ENCODE measurements at regions not wholly inside any gene's neighbourhood (a gene's known extent, or its start where the extent isn't known, plus 50 kb on each side); places are given as distances from the start of the nearest gene placed in this dataset.

- ATAC-seq = no peak
- H3K4me3 ChIP-seq = no peak overlapping the region
- H3K9me3 ChIP-seq = no peaks in the 10 kb centered on the region
- no peak for TF ChIP-seq POLR2AphosphoS5 (IDR thresholded peaks at IDR 0.05)
- no peak for TF ChIP-seq EP300 (IDR thresholded peaks at IDR 0.05)
- no peak for TF ChIP-seq CTCF (IDR thresholded peaks at IDR 0.05)
- no peak for TF ChIP-seq POLR2A (IDR thresholded peaks at IDR 0.05)
- no peak overlapping the region for H3K27ac ChIP-seq
- H3K4me1 ChIP-seq = no peaks in the 10 kb centered on the region
- 100% methylated on average over 1 of the region's 1 CpG for WGBS, 2 donors (ENCODE audit: low coverage in 1 of 2)
- H3K27me3 ChIP-seq = no peaks in the 10 kb centered on the region
- no peaks in the 10 kb centered on the region for H3K36me3 ChIP-seq
These were observed 271.8 kb upstream of the PLET1 start for GRCh38 chr11:112532506-112532905.

GRCh38 chr11:112533682-112534081 lies 273.0 kb upstream of the PLET1 start:
- no peak for ATAC-seq
- no peak for TF ChIP-seq POLR2AphosphoS5 (IDR thresholded peaks at IDR 0.05)
- no peak for TF ChIP-seq CTCF (IDR thresholded peaks at IDR 0.05)
- TF ChIP-seq EP300 (IDR thresholded peaks at IDR 0.05) = no peak
- TF ChIP-seq POLR2A (IDR thresholded peaks at IDR 0.05) = no peak

GRCh38 chr11:112534208-112534607 lies 273.5 kb upstream of the PLET1 start:
- no peak overlapping the region for H3K4me3 ChIP-seq
- H3K9me3 ChIP-seq = no peaks in the 10 kb centered on the region
- 75 to 100% methylated on average over 1 to 2 of the region's 2 CpGs for whole genome bisulfite sequencing, 2 donors (ENCODE audit: low coverage in 1 of 2)
- no peaks in the 10 kb centered on the region for H3K27me3 ChIP-seq
- H3K36me3 ChIP-seq = no peaks in the 10 kb centered on the region
- H3K27ac ChIP-seq = no peak overlapping the region
- ATAC-seq = no peak
- no peak for TF ChIP-seq POLR2A (IDR thresholded peaks at IDR 0.05)
- no peak for TF ChIP-seq POLR2AphosphoS5 (IDR thresholded peaks at IDR 0.05)
- no peak for TF ChIP-seq EP300 (IDR thresholded peaks at IDR 0.05)
- TF ChIP-seq CTCF (IDR thresholded peaks at IDR 0.05) = no peak
- H3K4me1 ChIP-seq = peaks cover 0 to 7% (median 0%) of the 10 kb centered on the region in 3 donors

More at GRCh38 chr11:112533682-112534081, 273.0 kb upstream of the PLET1 start:
- H3K36me3 ChIP-seq = no peaks in the 10 kb centered on the region
- no peaks in the 10 kb centered on the region for H3K27me3 ChIP-seq
- no peak overlapping the region for H3K4me3 ChIP-seq
- no peaks in the 10 kb centered on the region for H3K9me3 ChIP-seq
- no peak overlapping the region for H3K27ac ChIP-seq
- H3K4me1 ChIP-seq = peaks cover 0 to 2% (median 0%) of the 10 kb centered on the region in 3 donors

- no peak overlapping the region for H3K4me3 ChIP-seq
- whole genome bisulfite sequencing, 2 donors (ENCODE audit: low coverage in 1 of 2) = 73 to 100% methylated on average over 1 of the region's 1 CpG
- H3K4me1 ChIP-seq = peaks cover 0 to 10% (median 0%) of the 10 kb centered on the region in 3 donors
- no peak for TF ChIP-seq POLR2AphosphoS5 (IDR thresholded peaks at IDR 0.05)
- no peaks in the 10 kb centered on the region for H3K9me3 ChIP-seq
- no peak for ATAC-seq
- H3K27ac ChIP-seq = no peak overlapping the region
- no peaks in the 10 kb centered on the region for H3K36me3 ChIP-seq
- H3K27me3 ChIP-seq = no peaks in the 10 kb centered on the region
These were observed 276.4 kb upstream of the PLET1 start for GRCh38 chr11:112537026-112537425.

GRCh38 chr11:112537846-112538330 lies 277.2 kb upstream of the PLET1 start:
- Histone ChIP-seq H3K4me3 (no peak overlapping the region), H3K9me3 (no peaks in the 10 kb centered on the region), H3K36me3 (no peaks in the 10 kb centered on the region), H3K27ac (no peak overlapping the region), H3K27me3 (no peaks in the 10 kb centered on the region), H3K4me1 (peaks cover 0 to 10% (median 0%) of the 10 kb centered on the region in 3 donors)
- ATAC-seq = no peak
- no peak for TF ChIP-seq POLR2A (IDR thresholded peaks at IDR 0.05)
- TF ChIP-seq POLR2AphosphoS5 (IDR thresholded peaks at IDR 0.05) = no peak
- TF ChIP-seq EP300 (IDR thresholded peaks at IDR 0.05) = no peak
- TF ChIP-seq CTCF (IDR thresholded peaks at IDR 0.05) = no peak
